OCI-LY7 (cell line): ENCODE measurements at regions not wholly inside any gene's neighbourhood (a gene's known extent, or its start where the extent isn't known, plus 50 kb on each side); places are given as distances from the start of the nearest gene placed in this dataset.

Source experiments
- BruUV-seq: library from RNA; stranded (reverse); fragments of 400-500 nt; replicated peaks from 2 replicates; lab custom pipeline; 2021; lab: Mats Ljungman, UMichigan
- CTCF ChIA-PET: fragments of 300-600 bp; sonication (Branson Sonifier 250); formaldehyde crosslinking; loops from one replicate; lab custom pipeline; 2022; ENCODE audit warnings: antibody characterized with exemption; ENCODE audit not compliant: unreplicated experiment; lab: Charles Lee
- POLR2A ChIA-PET: fragments of 300-600 bp; sonication (Branson Sonifier 250); formaldehyde crosslinking; loops from one replicate; lab custom pipeline; 2022; ENCODE audit warnings: antibody characterized with exemption; lab: Charles Lee
- DNase-seq: peaks from one replicate; pipeline ENCODE4 v3.0.0-alpha.2; 2015; ENCODE audit warnings: low spot score
- H2AFZ ChIP-seq: fragments of 200-600 bp; sonication (generic), shearing (Covaris generic); 2 replicates; pipeline ENCODE4 v1.6.1; 2014; ENCODE audit warnings: mild to moderate bottlenecking, antibody characterized with exemption, low read length, moderate library complexity
- H3K27ac ChIP-seq: fragments of 200-600 bp; sonication (generic); 2 replicates; pipeline ENCODE4 v1.5.1; 2014; ENCODE audit warnings: mixed run types, low read depth, mild to moderate bottlenecking, moderate library complexity, low read length, inconsistent platforms; ENCODE audit not compliant: poor library complexity, severe bottlenecking
- H3K36me3 ChIP-seq: fragments of 200-600 bp; sonication (generic); 2 replicates; pipeline ENCODE4 v1.6.1; 2014; ENCODE audit warnings: mild to moderate bottlenecking, antibody characterized with exemption, low read length, moderate library complexity, mixed read lengths; ENCODE audit not compliant: insufficient read depth
- H3K4me1 ChIP-seq: fragments of 200-600 bp; sonication (generic); 2 replicates; pipeline ENCODE4 v1.5.1; 2014; ENCODE audit warnings: mild to moderate bottlenecking, low read length; ENCODE audit not compliant: insufficient read depth, poor library complexity, severe bottlenecking
- H3K4me2 ChIP-seq: fragments of 200-600 bp; sonication (generic); 2 replicates; pipeline ENCODE4 v1.6.1; 2014; ENCODE audit warnings: mild to moderate bottlenecking, low read length
- H3K4me3 ChIP-seq: fragments of 200-600 bp; sonication (generic); 2 replicates; pipeline ENCODE4 v1.5.1; 2014; ENCODE audit warnings: mild to moderate bottlenecking, low read depth, low read length; ENCODE audit not compliant: poor library complexity, severe bottlenecking
- H3K79me2 ChIP-seq: fragments of 200-600 bp; sonication (generic); 2 replicates; pipeline ENCODE4 v1.6.1; 2016; ENCODE audit warnings: low read depth, mild to moderate bottlenecking, low read length, moderate library complexity, mixed read lengths; ENCODE audit not compliant: insufficient read depth
- H3K9me2 ChIP-seq: fragments of 200-600 bp; sonication (generic); 2 replicates; pipeline ENCODE4 v1.6.1; 2016; ENCODE audit warnings: mild to moderate bottlenecking, low read length, mixed read lengths; ENCODE audit not compliant: insufficient read depth
- H3K9me3 ChIP-seq: fragments of 200-600 bp; sonication (generic); 2 replicates; pipeline ENCODE4 v1.6.1; 2014; ENCODE audit warnings: mild to moderate bottlenecking, mixed run types, low read length, mixed read lengths
- H4K20me1 ChIP-seq: fragments of 200-600 bp; sonication (generic); 2 replicates; pipeline ENCODE4 v1.6.1; 2014; ENCODE audit warnings: mild to moderate bottlenecking, antibody characterized with exemption, low read length, moderate library complexity, mixed read lengths; ENCODE audit not compliant: insufficient read depth
- CTCF ChIP-seq: fragments of 200-600 bp; sonication (generic); conservative IDR thresholded peaks from 2 replicates; pipeline ENCODE4 v1.5.1; 2014; ENCODE audit warnings: mild to moderate bottlenecking, antibody characterized with exemption, low read length, moderate library complexity, mixed read lengths
- EZH2phosphoT487 ChIP-seq: fragments of 200-600 bp; sonication (generic); IDR thresholded peaks from 2 replicates; pipeline ENCODE4 v1.6.1; 2018; ENCODE audit warnings: low read depth, borderline replicate concordance, mild to moderate bottlenecking, mixed run types, antibody characterized with exemption, low read length, moderate library complexity, mixed read lengths
- intact Hi-C: fragments of 100-400 bp; cut with micrococcal nuclease; formaldehyde crosslinking; loops from one replicate; pipeline ENCODE4 v1.10.0; 2022; ENCODE audit not compliant: unreplicated experiment

- H3K9me3 ChIP-seq = no peaks in the 10 kb centered on the region
- POLR2A ChIA-PET = no interaction called here
These were observed 221.4 kb downstream of the NDUFA10 start for GRCh38 chr2:239803766-239804115.

GRCh38 chr2:239803102-239803765 lies 221.9 kb downstream of the NDUFA10 start:
- DNase-seq = no peak
- no peaks in the 10 kb centered on the region for H3K9me2 ChIP-seq
- H2AFZ ChIP-seq = no peak overlapping the region
- CTCF ChIA-PET = no interaction called here
- no peaks in the 10 kb centered on the region for H3K36me3 ChIP-seq
- H3K4me3 ChIP-seq = no peak overlapping the region
- POLR2A ChIA-PET = no interaction called here
- H3K4me2 ChIP-seq = no peak overlapping the region
- H3K27ac ChIP-seq = no peak overlapping the region
- H3K4me1 ChIP-seq = no peaks in the 10 kb centered on the region
- intact Hi-C loops = no loop called here
- H3K79me2 ChIP-seq = no peaks in the 10 kb centered on the region
- no peaks in the 10 kb centered on the region for H4K20me1 ChIP-seq
- H3K9me3 ChIP-seq = no peaks in the 10 kb centered on the region
- TF ChIP-seq CTCF (no peak), EZH2phosphoT487 (no peak)
- BruUV-seq = no TSS peak

More at GRCh38 chr2:239803766-239804115, 221.4 kb downstream of the NDUFA10 start:
- Histone ChIP-seq H3K4me1 (no peaks in the 10 kb centered on the region), H2AFZ (no peak overlapping the region), H4K20me1 (no peaks in the 10 kb centered on the region), H3K4me3 (no peak overlapping the region), H3K79me2 (no peaks in the 10 kb centered on the region), H3K27ac (no peak overlapping the region), H3K4me2 (no peak overlapping the region), H3K36me3 (no peaks in the 10 kb centered on the region), H3K9me2 (no peaks in the 10 kb centered on the region)
- intact Hi-C loops = no loop called here
- CTCF ChIA-PET = no interaction called here
- BruUV-seq = no TSS peak
- TF ChIP-seq CTCF (no peak), EZH2phosphoT487 (no peak)
- DNase-seq = no peak

GRCh38 chr2:239802185-239802649 lies 222.9 kb downstream of the NDUFA10 start:
- no peaks in the 10 kb centered on the region for H3K9me3 ChIP-seq
- H2AFZ ChIP-seq = no peak overlapping the region
- H3K4me1 ChIP-seq = no peaks in the 10 kb centered on the region
- H3K36me3 ChIP-seq = no peaks in the 10 kb centered on the region
- no peaks in the 10 kb centered on the region for H3K79me2 ChIP-seq
- H4K20me1 ChIP-seq = no peaks in the 10 kb centered on the region
- intact Hi-C loops = no loop called here
- H3K4me3 ChIP-seq = no peak overlapping the region
- CTCF ChIA-PET = no interaction called here
- H3K27ac ChIP-seq = no peak overlapping the region
- H3K4me2 ChIP-seq = no peak overlapping the region
- no peak for DNase-seq
- no TSS peak for BruUV-seq
- POLR2A ChIA-PET = no interaction called here
- H3K9me2 ChIP-seq = no peaks in the 10 kb centered on the region
- TF ChIP-seq EZH2phosphoT487 (no peak), CTCF (no peak)
